Panc1 (cell line): ENCODE measurements at regions not wholly inside any gene's neighbourhood (a gene's known extent, or its start where the extent isn't known, plus 50 kb on each side); places are given as distances from the start of the nearest gene placed in this dataset.

Source experiments
- ATAC-seq: fragments of 200-7000 bp; cut with Tn5 transposase; 2 replicates; pipeline ENCODE4 v1.9.1; 2020; ENCODE audit warnings: mild to moderate bottlenecking, moderate library complexity
- BruUV-seq: library from RNA; stranded (reverse); fragments of 400-500 nt; replicated peaks from 2 replicates; lab custom pipeline; 2021; lab: Mats Ljungman, UMichigan
- CTCF ChIA-PET: fragments of 300-600 bp; sonication (Branson Sonifier 250); formaldehyde crosslinking; loops from one replicate; lab custom pipeline; 2022; ENCODE audit warnings: antibody characterized with exemption; lab: Charles Lee
- POLR2A ChIA-PET: fragments of 300-600 bp; sonication (Branson Sonifier 250); formaldehyde crosslinking; loops from one replicate; lab custom pipeline; 2022; ENCODE audit warnings: antibody characterized with exemption; lab: Charles Lee
- DNase-seq: peaks from one replicate; pipeline ENCODE4 v3.0.0-alpha.2; 2010; ENCODE audit warnings: low read depth, low spot score
- H3K27ac ChIP-seq: 2 replicates; pipeline ENCODE4 v1.5.1; 2011; ENCODE audit warnings: mild to moderate bottlenecking, low read length, inconsistent platforms
- H3K27me3 ChIP-seq: fragments of 200-500 bp; sonication (Bioruptor generic); 2 replicates; pipeline ENCODE4 v1.6.0; 2014; ENCODE audit warnings: low read length, inconsistent platforms; ENCODE audit not compliant: control insufficient read depth, insufficient read depth
- H3K36me3 ChIP-seq: fragments of 200-500 bp; sonication (Bioruptor generic); 2 replicates; pipeline ENCODE4 v1.5.1; 2014; ENCODE audit warnings: inconsistent platforms, mild to moderate bottlenecking, low read length, moderate library complexity; ENCODE audit not compliant: control insufficient read depth, insufficient read depth
- H3K4me1 ChIP-seq: 2 replicates; pipeline ENCODE4 v1.5.1; 2011; ENCODE audit warnings: inconsistent platforms, mild to moderate bottlenecking, low read length, moderate library complexity; ENCODE audit not compliant: control insufficient read depth, insufficient read depth
- H3K4me3 ChIP-seq, 2 experiments: 2 replicates each; pipeline ENCODE4 v1.5.1; 2011 to 2012; ENCODE audit warnings: low read depth in 2 of 2, low read length in 2 of 2, mild to moderate bottlenecking in 2 of 2, inconsistent platforms in 1 of 2, moderate library complexity in 1 of 2
- H3K9me3 ChIP-seq: fragments of 200-500 bp; sonication (Bioruptor generic); 2 replicates; pipeline ENCODE4 v1.5.1; 2014; ENCODE audit warnings: low read depth, mild to moderate bottlenecking, inconsistent platforms, low read length, moderate library complexity; ENCODE audit not compliant: control insufficient read depth, insufficient read depth
- CTCF ChIP-seq: fragments of 450-650 bp; IDR thresholded peaks from 2 replicates; pipeline ENCODE4 v1.5.1; 2017; ENCODE audit warnings: mild to moderate bottlenecking
- POLR2AphosphoS5 ChIP-seq: IDR thresholded peaks from 2 replicates; pipeline ENCODE4 v1.6.1; 2012; ENCODE audit warnings: mild to moderate bottlenecking, low read depth, low read length, moderate library complexity
- REST ChIP-seq, 2 experiments: IDR thresholded peaks; 2 replicates each; pipeline ENCODE4 v1.6.1; 2011 to 2012; ENCODE audit warnings: low read depth in 2 of 2, control low read depth in 1 of 2, low read length in 1 of 2, mild to moderate bottlenecking in 1 of 2, moderate library complexity in 1 of 2; ENCODE audit not compliant: insufficient read depth in 1 of 2
- SIN3A ChIP-seq: IDR thresholded peaks from 2 replicates; pipeline ENCODE4 v1.6.1; 2012; ENCODE audit warnings: low read depth, mild to moderate bottlenecking, low read length, moderate library complexity, borderline replicate concordance; ENCODE audit not compliant: insufficient read depth
- TCF7L2 ChIP-seq: IDR thresholded peaks from 2 replicates; pipeline ENCODE4 v1.6.1; 2011; ENCODE audit warnings: mild to moderate bottlenecking, low read depth, low read length, inconsistent platforms
- in situ Hi-C: cut with HindIII; loops from 2 replicates; pipeline ENCODE4 v1.10.0; 2016; ENCODE audit warnings: low sequenced_read_pairs, low pct_unique_long_range_greater_than_20kb
- intact Hi-C: fragments of 100-400 bp; cut with micrococcal nuclease; formaldehyde crosslinking; loops from one replicate; pipeline ENCODE4 v1.10.0; 2022; ENCODE audit not compliant: unreplicated experiment

- DNase-seq: no peak
- Histone ChIP-seq H3K4me1 (no peaks in the 10 kb centered on the region), H3K36me3 (no peaks in the 10 kb centered on the region), H3K4me3 (no peak overlapping the region), H3K9me3 (no peaks in the 10 kb centered on the region), H3K27me3 (peaks cover 10% of the 10 kb centered on the region; the same call in 1 of the 2 replicates), H3K27ac (no peak overlapping the region)
- in situ Hi-C loops: no loop called here
- BruUV-seq: no TSS peak
- TF ChIP-seq POLR2AphosphoS5 (no peak), REST (IDR thresholded peaks at IDR 0.05; ENCODE audit: insufficient read depth in 1 of 2, low read depth in 2 of 2, low read length in 1 of 2) (no peak), TCF7L2 (no peak), SIN3A (no peak), CTCF (no peak)
- ChIA-PET CTCF (no interaction called here), POLR2A (no interaction called here)
- intact Hi-C loops: no loop called here
- ATAC-seq: no peak
Measured at GRCh38 chr20:51185861-51186260, 163.0 kb upstream of the KCNG1 start.

- Histone ChIP-seq H3K4me3 (no peak overlapping the region), H3K36me3 (no peaks in the 10 kb centered on the region), H3K27me3 (peaks cover 10% of the 10 kb centered on the region; the same call in 1 of the 2 replicates), H3K27ac (no peak overlapping the region), H3K9me3 (no peaks in the 10 kb centered on the region), H3K4me1 (no peaks in the 10 kb centered on the region)
- DNase-seq (no peak), ATAC-seq (no peak)
- ChIA-PET CTCF (no interaction called here), POLR2A (no interaction called here)
- no TSS peak for BruUV-seq
- TF ChIP-seq TCF7L2: no peak
- TF ChIP-seq REST (IDR thresholded peaks at IDR 0.05; ENCODE audit: insufficient read depth in 1 of 2, low read depth in 2 of 2, low read length in 1 of 2): no peak
- TF ChIP-seq CTCF: no peak
- no peak for TF ChIP-seq SIN3A
- TF ChIP-seq POLR2AphosphoS5: no peak
- in situ Hi-C loops: no loop called here
- intact Hi-C loops: no loop called here
Measured at GRCh38 chr20:51185277-51185676, 162.4 kb upstream of the KCNG1 start.
